ENCODE measurements at regions not wholly inside any gene's neighbourhood (a gene's known extent, or its start where the extent isn't known, plus 50 kb on each side); places are given as distances from the start of the nearest gene placed in this dataset.
A peak's percentile ranks its signal among the peaks of the same experiment; 100 is the strongest.

DNA sequence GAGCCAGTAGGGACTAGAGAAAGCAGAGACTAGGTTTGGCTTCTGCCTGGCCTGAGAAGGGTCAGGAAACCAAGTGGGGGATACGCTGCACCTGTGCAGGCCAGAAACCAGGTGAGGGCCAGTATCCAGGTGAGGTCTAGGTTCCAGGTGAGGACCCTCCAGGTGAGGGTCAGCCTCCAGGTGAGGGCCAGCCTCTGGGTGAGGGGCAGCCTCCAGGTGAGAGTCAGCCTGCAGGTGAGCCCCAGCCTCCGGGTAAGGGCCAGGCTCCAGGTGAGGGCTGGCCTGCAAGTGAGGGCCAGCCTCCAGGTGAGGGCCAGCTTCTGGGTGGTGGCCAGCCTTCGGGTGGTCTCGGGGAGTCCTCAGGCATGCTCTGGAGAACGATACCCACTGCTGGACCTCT lies 238.8 kb downstream of the USP46 start:
- CTCF ChIA-PET, result no interaction called here
- H3K4me3 ChIP-seq (ENCODE audit: low read length), result no peak overlapping the region

GRCh38 chr4:52421811-52422213 lies 237.3 kb downstream of the USP46 start:
- no peaks in the 10 kb centered on the region for H3F3A ChIP-seq (ENCODE audit: low read length, unreplicated experiment)
- H3K36me3 ChIP-seq (ENCODE audit: low read depth, low read length), result no peaks in the 10 kb centered on the region
- H2AFZ ChIP-seq (ENCODE audit: low read length), result no peak overlapping the region
- intact Hi-C loops (cut with micrococcal nuclease), result no loop called here
- no peak for DNase-seq
- no peaks in the 10 kb centered on the region for H3K79me2 ChIP-seq (ENCODE audit: low read length)
- H4K20me1 ChIP-seq (ENCODE audit: low read length), result no peaks in the 10 kb centered on the region
- peaks cover 5% of the 10 kb centered on the region; the same call in 1 of the 2 replicates for H3K27me3 ChIP-seq (ENCODE audit: low read length)
- CTCF ChIA-PET, result no interaction called here
- no peak overlapping the region for H3K9ac ChIP-seq (ENCODE audit: low read length)
- TF ChIP-seq EZH2 (IDR thresholded peaks at IDR 0.05; ENCODE audit: low read length, unreplicated experiment) (no peak), CTCF (conservative IDR thresholded peaks at IDR 0.05; ENCODE audit: low read depth, low read length) (no peak), EZH2phosphoT487 (IDR thresholded peaks at IDR 0.05; ENCODE audit: borderline replicate concordance, low read length) (no peak)
- no peak overlapping the region for H3K27ac ChIP-seq (ENCODE audit: low read length)
- POLR2A ChIA-PET (ENCODE audit: unreplicated experiment), result no interaction called here
- no peak for ATAC-seq
- H3K9me3 ChIP-seq (ENCODE audit: low read length), result no peaks in the 10 kb centered on the region
- BruUV-seq (replicated peaks), result no TSS peak
- no peaks in the 10 kb centered on the region for H3K9me2 ChIP-seq (replicated peaks; ENCODE audit: low read length)
- H3K4me1 ChIP-seq (ENCODE audit: insufficient read depth, low read length), result no peaks in the 10 kb centered on the region
- no peak overlapping the region for H3K4me2 ChIP-seq (ENCODE audit: low read length)
- H3K4me3 ChIP-seq (ENCODE audit: low read length), result no peak overlapping the region

More for the DNA sequence above, 238.8 kb downstream of the USP46 start:
- no peak for DNase-seq
- TF ChIP-seq EZH2phosphoT487 (IDR thresholded peaks at IDR 0.05; ENCODE audit: borderline replicate concordance, low read length) (no peak), CTCF (conservative IDR thresholded peaks at IDR 0.05; ENCODE audit: low read depth, low read length) (no peak), EZH2 (IDR thresholded peaks at IDR 0.05; ENCODE audit: low read length, unreplicated experiment) (no peak)
- POLR2A ChIA-PET (ENCODE audit: unreplicated experiment), result no interaction called here
- no peaks in the 10 kb centered on the region for H3K4me1 ChIP-seq (ENCODE audit: insufficient read depth, low read length)
- no peak for ATAC-seq
- H3K27ac ChIP-seq (ENCODE audit: low read length), result no peak overlapping the region
- no peaks in the 10 kb centered on the region for H3F3A ChIP-seq (ENCODE audit: low read length, unreplicated experiment)
- intact Hi-C loops (cut with micrococcal nuclease), result no loop called here
- H3K27me3 ChIP-seq (ENCODE audit: low read length), result peaks cover 9% of the 10 kb centered on the region; the same call in 1 of the 2 replicates
- H3K79me2 ChIP-seq (ENCODE audit: low read length), result no peaks in the 10 kb centered on the region
- H3K9ac ChIP-seq (ENCODE audit: low read length), result no peak overlapping the region
- no peaks in the 10 kb centered on the region for H3K9me3 ChIP-seq (ENCODE audit: low read length)
- BruUV-seq (replicated peaks), result no TSS peak
- no peaks in the 10 kb centered on the region for H3K9me2 ChIP-seq (replicated peaks; ENCODE audit: low read length)
- H2AFZ ChIP-seq (ENCODE audit: low read length), result no peak overlapping the region
- no peak overlapping the region for H3K4me2 ChIP-seq (ENCODE audit: low read length)
- H4K20me1 ChIP-seq (ENCODE audit: low read length), result no peaks in the 10 kb centered on the region
- no peaks in the 10 kb centered on the region for H3K36me3 ChIP-seq (ENCODE audit: low read depth, low read length)

DNA sequence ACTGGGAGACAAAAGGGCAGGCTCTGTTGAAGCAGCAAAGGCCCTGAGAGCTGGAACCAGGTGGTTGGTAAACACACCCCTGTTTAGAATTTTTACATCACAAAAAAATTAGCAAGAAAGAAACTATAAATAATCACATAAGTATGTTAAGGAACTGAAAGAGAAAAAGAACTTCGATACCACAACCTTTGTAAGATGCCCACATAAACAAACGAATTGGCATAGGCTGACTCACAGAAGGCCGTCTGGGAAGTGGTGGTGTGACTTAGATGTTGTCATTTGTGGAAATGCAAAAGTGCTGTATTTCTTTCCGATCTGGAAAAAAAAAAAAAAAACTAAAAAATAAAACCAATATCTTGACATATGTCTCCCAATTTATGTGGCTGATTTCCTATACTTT lies 235.1 kb downstream of the USP46 start:
- POLR2A ChIA-PET (ENCODE audit: unreplicated experiment), result no interaction called here
- TF ChIP-seq EZH2phosphoT487 (IDR thresholded peaks at IDR 0.05; ENCODE audit: borderline replicate concordance, low read length) (no peak), CTCF (conservative IDR thresholded peaks at IDR 0.05; ENCODE audit: low read depth, low read length) (no peak), EZH2 (IDR thresholded peaks at IDR 0.05; ENCODE audit: low read length, unreplicated experiment) (no peak)
- Histone ChIP-seq H4K20me1 (ENCODE audit: low read length) (no peaks in the 10 kb centered on the region), H3K4me1 (ENCODE audit: insufficient read depth, low read length) (no peaks in the 10 kb centered on the region), H3K27me3 (ENCODE audit: low read length) (peaks cover 5% of the 10 kb centered on the region; the same call in 1 of the 2 replicates), H3K9me3 (ENCODE audit: low read length) (no peaks in the 10 kb centered on the region), H3K4me3 (ENCODE audit: low read length) (no peak overlapping the region), H3F3A (ENCODE audit: low read length, unreplicated experiment) (no peaks in the 10 kb centered on the region), H3K27ac (ENCODE audit: low read length) (no peak overlapping the region), H3K79me2 (ENCODE audit: low read length) (no peaks in the 10 kb centered on the region), H3K36me3 (ENCODE audit: low read depth, low read length) (no peaks in the 10 kb centered on the region), H2AFZ (ENCODE audit: low read length) (no peak overlapping the region), H3K4me2 (ENCODE audit: low read length) (no peak overlapping the region), H3K9me2 (replicated peaks; ENCODE audit: low read length) (no peaks in the 10 kb centered on the region), H3K9ac (ENCODE audit: low read length) (no peak overlapping the region)
- CTCF ChIA-PET, result no interaction called here
- no peak for ATAC-seq
- intact Hi-C loops (cut with micrococcal nuclease), result no loop called here
- DNase-seq, result peak; percentile 18
- no TSS peak for BruUV-seq (replicated peaks)
